Bronchial epithelial cell (primary cell): ENCODE measurements at regions not wholly inside any gene's neighbourhood (a gene's known extent, or its start where the extent isn't known, plus 50 kb on each side); places are given as distances from the start of the nearest gene placed in this dataset.

Source experiments
- DNase-seq: peaks from one replicate; pipeline ENCODE4 v3.0.0-alpha.2; 2010; ENCODE audit warnings: low read depth
- FAIRE-seq: peaks from 2 replicates; lab custom pipeline; 2011; peaks lifted over from hg19 to GRCh38; lab: Jason Lieb, UNC
- H3K27me3 ChIP-seq: 2 replicates; pipeline ENCODE4 v1.5.1; 2011; ENCODE audit warnings: low read length; ENCODE audit not compliant: control insufficient read depth, insufficient read depth
- H3K36me3 ChIP-seq: 2 replicates; pipeline ENCODE4 v1.5.1; 2011; ENCODE audit warnings: low read length; ENCODE audit not compliant: control insufficient read depth, insufficient read depth
- H3K4me3 ChIP-seq: 2 replicates; pipeline ENCODE4 v1.5.1; 2011; ENCODE audit warnings: mild to moderate bottlenecking, low read depth, low read length, control low read depth
- TF ChIP-seq, protein P1 (sequence below): IDR thresholded peaks from 2 replicates; pipeline ENCODE4 v1.5.1; 2011; ENCODE audit warnings: mild to moderate bottlenecking, moderate library complexity, low read length, control low read depth, inconsistent platforms; ENCODE audit not compliant: insufficient read depth, severe bottlenecking

DNA sequence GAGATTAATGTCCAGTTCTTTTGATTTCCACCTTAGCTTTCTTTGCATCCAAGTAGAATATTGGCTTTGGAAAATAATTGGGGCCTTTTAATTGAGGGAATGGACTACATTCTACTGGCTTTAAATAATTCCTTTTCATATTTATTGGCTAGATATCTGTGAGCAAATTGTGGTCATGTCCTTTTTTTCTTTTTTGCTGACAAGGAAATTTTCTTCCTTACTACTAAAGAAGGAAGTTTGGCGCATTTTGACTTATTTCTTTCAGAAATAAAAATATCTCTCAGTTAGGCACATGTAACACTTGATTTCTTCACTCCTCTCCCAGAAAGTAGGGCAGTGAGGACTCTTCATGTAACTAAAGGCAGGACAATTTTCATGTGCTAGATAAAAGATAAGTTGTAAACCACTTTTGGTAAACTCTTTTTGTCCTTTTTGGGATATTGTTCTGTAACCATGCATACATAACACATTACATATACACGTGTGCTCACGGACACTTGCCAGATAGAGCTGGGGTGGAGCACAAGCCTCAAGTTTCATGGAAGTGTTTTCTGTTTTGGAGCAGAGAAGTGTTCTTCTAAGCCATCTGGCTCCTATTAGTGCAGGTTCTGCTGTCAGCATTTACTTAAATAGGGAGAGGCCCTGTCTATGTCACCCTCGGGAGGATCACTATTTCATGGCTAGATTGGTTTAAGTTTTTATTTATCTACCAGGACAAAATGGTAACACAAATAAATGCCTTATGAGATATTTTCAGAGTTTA lies 85.1 kb upstream of the LRIG3 start:
- TF ChIP-seq, protein P1, sequence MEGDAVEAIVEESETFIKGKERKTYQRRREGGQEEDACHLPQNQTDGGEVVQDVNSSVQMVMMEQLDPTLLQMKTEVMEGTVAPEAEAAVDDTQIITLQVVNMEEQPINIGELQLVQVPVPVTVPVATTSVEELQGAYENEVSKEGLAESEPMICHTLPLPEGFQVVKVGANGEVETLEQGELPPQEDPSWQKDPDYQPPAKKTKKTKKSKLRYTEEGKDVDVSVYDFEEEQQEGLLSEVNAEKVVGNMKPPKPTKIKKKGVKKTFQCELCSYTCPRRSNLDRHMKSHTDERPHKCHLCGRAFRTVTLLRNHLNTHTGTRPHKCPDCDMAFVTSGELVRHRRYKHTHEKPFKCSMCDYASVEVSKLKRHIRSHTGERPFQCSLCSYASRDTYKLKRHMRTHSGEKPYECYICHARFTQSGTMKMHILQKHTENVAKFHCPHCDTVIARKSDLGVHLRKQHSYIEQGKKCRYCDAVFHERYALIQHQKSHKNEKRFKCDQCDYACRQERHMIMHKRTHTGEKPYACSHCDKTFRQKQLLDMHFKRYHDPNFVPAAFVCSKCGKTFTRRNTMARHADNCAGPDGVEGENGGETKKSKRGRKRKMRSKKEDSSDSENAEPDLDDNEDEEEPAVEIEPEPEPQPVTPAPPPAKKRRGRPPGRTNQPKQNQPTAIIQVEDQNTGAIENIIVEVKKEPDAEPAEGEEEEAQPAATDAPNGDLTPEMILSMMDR = no peak
- Histone ChIP-seq H3K36me3 (no peaks in the 10 kb centered on the region), H3K4me3 (no peak overlapping the region), H3K27me3 (no peaks in the 10 kb centered on the region)
- FAIRE-seq (no peak), DNase-seq (no peak)

DNA sequence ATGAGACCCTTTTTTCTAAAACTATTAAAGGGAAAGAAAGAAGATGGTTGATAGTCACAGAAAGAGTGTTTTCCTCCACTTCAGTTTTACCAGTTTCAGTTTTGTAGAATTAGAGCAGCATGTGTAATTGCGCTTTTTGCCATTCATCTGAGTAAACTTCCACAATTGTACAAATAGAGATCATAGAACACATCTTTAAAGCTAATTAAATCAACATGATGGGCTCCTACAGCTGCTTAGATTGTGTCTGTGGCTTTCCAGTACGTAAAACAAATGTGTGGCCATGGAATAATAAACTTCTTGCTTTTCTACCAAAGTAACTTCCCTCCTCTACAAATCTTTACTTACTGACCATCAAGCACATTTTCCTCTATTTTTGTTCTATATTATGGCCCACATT lies 84.2 kb upstream of the LRIG3 start:
- Histone ChIP-seq H3K4me3 (no peak overlapping the region), H3K27me3 (no peaks in the 10 kb centered on the region), H3K36me3 (no peaks in the 10 kb centered on the region)
- TF ChIP-seq, protein P1 = no peak
- FAIRE-seq (no peak), DNase-seq (no peak)

DNA sequence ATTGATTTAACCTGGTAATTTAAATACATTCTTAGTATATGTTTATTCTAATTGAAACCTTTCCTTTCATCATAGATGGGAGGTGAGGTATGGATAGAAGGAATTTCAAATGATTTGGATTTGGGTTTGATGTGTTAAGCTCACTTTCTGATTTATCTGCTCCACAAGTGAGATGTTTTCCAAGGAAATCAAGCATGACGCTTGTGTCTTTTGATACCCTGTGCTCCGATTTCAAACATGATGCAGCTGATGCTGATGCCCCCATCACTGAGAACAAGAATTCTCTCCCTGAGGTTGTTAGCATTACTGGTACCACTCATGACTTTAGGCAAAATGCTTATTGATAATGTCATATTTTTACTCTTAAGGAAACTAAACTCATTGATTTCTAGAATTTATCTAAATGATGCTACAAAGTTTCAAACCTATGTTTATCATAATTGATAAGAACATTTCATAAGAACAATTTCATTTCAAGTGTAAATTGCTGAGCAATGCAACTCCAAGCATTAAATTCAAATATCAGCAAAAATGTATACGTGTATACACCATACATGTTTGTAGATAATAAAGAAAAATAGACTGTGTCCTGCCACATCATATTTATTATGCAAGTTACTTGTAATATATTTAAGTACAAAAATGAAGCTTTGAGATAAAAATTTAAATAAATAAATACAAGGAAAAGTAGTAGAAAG lies 75.5 kb upstream of the LRIG3 start:
- Histone ChIP-seq H3K4me3 (no peak overlapping the region), H3K27me3 (no peaks in the 10 kb centered on the region), H3K36me3 (no peaks in the 10 kb centered on the region)
- DNase-seq = no peak
- FAIRE-seq = no peak
- TF ChIP-seq, protein P1 = no peak

DNA sequence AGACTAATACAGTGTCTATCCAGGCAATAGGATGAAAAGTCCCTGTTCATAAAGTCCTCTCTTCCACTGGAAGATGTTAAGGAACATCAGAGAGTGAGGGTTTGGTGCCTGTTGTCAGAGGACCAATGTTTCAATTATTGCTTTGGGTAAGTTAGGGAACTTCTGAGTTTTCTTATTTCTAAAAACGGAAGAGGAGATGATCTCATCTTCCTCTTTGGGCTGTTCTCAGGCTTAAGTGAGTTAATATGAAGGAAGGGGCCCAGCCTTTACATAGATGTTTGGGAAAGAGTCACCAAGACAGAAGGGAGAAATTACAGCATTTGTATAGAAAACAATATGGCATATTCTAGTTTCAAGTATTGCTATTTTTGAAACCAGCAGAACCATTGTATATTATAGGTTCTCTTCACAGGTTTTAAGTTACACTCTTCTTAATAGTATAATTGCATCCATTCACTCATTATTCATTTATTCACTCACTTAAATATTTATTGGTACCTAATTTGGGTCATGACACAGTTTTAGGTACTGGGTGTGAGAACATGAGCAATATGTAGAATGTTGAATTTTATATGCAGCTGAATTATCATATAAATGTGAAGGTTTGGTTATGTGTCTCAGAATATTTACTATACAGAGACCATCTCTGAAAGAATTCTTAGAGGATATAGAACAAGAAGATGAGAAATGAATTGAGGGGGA lies 68.5 kb upstream of the LRIG3 start:
- Histone ChIP-seq H3K4me3 (no peak overlapping the region), H3K27me3 (no peaks in the 10 kb centered on the region), H3K36me3 (no peaks in the 10 kb centered on the region)
- no peak for DNase-seq
- TF ChIP-seq, protein P1 = no peak
- FAIRE-seq = no peak

DNA sequence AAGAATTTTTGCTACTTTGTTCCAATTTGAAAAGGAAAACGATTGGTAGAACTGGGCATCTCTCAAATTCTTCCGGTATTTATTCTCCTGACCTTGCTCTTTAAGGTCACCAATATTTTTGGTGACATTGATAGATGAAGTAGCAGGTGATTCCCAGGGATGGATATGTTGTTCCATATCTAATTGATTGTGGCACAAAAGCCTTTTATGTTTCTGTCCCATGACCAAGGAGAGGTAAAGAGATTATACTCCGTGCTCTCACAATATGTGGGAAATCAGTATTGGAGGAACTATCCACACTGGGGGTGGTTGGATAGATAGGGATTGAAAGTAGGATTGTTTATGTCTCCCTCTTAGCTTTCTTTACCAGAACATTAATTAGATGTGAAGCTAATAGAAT lies 61.7 kb upstream of the LRIG3 start:
- FAIRE-seq (no peak), DNase-seq (no peak)
- no peaks in the 10 kb centered on the region for H3K36me3 ChIP-seq
- no peak overlapping the region for H3K4me3 ChIP-seq
- TF ChIP-seq, protein P1 = no peak
- no peaks in the 10 kb centered on the region for H3K27me3 ChIP-seq
